ENCODE measurements at regions not wholly inside any gene's neighbourhood (a gene's known extent, or its start where the extent isn't known, plus 50 kb on each side); places are given as distances from the start of the nearest gene placed in this dataset.

DNA sequence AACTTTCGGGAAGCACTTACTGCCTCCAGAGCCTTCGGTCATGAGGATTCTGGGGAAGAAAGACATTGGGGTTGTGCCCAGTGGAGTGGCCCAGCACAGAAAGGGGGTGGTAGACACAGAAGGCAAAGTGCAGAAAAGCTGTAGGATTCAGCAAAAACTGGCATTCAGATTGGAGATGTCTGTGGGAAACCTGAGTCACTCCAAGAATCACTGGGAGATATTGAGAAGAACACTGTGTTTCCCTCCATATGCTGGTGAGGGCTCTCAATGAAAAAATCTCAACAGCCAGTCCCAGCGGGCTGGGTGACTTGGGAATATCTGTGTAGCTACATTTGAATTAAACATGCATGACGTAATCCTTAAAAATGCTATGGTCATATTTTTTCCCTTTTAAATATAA, 61.2 kb upstream of the RCN1 start:
- TF ChIP-seq, protein P1, sequence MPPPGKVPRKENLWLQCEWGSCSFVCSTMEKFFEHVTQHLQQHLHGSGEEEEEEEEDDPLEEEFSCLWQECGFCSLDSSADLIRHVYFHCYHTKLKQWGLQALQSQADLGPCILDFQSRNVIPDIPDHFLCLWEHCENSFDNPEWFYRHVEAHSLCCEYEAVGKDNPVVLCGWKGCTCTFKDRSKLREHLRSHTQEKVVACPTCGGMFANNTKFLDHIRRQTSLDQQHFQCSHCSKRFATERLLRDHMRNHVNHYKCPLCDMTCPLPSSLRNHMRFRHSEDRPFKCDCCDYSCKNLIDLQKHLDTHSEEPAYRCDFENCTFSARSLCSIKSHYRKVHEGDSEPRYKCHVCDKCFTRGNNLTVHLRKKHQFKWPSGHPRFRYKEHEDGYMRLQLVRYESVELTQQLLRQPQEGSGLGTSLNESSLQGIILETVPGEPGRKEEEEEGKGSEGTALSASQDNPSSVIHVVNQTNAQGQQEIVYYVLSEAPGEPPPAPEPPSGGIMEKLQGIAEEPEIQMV (tag; conservative IDR thresholded peaks at IDR 0.05; ENCODE audit: low read depth), result no peak
- TF ChIP-seq CBX8 (IDR thresholded peaks at IDR 0.05; ENCODE audit: borderline replicate concordance, extremely low read depth, low read depth, low read length, poor library complexity, severe bottlenecking) (no peak), HNRNPUL1 (IDR thresholded peaks at IDR 0.05; ENCODE audit: low read length) (no peak), MBD2 (IDR thresholded peaks at IDR 0.05; ENCODE audit: borderline replicate concordance, low read depth) (no peak), FOXJ3 (CRISPR knock-in tag; IDR thresholded peaks at IDR 0.05) (no peak), FOS (IDR thresholded peaks at IDR 0.05; ENCODE audit: extremely low read depth, insufficient read length) (no peak), POLR2A (conservative IDR thresholded peaks at IDR 0.05) (no peak), ZNF707 (CRISPR knock-in tag; conservative IDR thresholded peaks at IDR 0.05) (no peak), KDM2B (CRISPR knock-in tag; IDR thresholded peaks at IDR 0.05) (no peak)
- TF ChIP-seq, protein P2, sequence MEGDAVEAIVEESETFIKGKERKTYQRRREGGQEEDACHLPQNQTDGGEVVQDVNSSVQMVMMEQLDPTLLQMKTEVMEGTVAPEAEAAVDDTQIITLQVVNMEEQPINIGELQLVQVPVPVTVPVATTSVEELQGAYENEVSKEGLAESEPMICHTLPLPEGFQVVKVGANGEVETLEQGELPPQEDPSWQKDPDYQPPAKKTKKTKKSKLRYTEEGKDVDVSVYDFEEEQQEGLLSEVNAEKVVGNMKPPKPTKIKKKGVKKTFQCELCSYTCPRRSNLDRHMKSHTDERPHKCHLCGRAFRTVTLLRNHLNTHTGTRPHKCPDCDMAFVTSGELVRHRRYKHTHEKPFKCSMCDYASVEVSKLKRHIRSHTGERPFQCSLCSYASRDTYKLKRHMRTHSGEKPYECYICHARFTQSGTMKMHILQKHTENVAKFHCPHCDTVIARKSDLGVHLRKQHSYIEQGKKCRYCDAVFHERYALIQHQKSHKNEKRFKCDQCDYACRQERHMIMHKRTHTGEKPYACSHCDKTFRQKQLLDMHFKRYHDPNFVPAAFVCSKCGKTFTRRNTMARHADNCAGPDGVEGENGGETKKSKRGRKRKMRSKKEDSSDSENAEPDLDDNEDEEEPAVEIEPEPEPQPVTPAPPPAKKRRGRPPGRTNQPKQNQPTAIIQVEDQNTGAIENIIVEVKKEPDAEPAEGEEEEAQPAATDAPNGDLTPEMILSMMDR (IDR thresholded peaks at IDR 0.05 in 2 of 3, conservative IDR thresholded peaks at IDR 0.05 in 1 of 3; ENCODE audit: insufficient read depth in 2 of 3, low read depth in 1 of 3, low read length in 3 of 3), result no peak
